Activated T-cell treated with anti-CD3 and anti-CD28 coated beads, Interleukin-2, amount 50 U/mL, for 4 hours (primary cell): ENCODE measurements at regions not wholly inside any gene's neighbourhood (a gene's known extent, or its start where the extent isn't known, plus 50 kb on each side); places are given as distances from the start of the nearest gene placed in this dataset.
"Not testable (repeated sequence)": the region's sequence is repeated elsewhere in the genome, so short reads cannot be mapped to it uniquely, and the experiment has no call there.

ENCODE experiments used
- ATAC-seq, 2 donors: fragments of 200-7000 bp; cut with Tn5 transposase; one replicate each; pipeline ENCODE4 v1.10.0; 2021
- DNase-seq: peaks from one replicate; pipeline ENCODE4 v3.0.0-alpha.2; 2020
- H3K27me3 Mint-ChIP-seq: one replicate; pipeline ENCODE4 v1.8.0; 2021; ENCODE audit warnings: low read depth, mixed read lengths
- H3K36me3 Mint-ChIP-seq: one replicate; pipeline ENCODE4 v1.8.0; 2022; ENCODE audit warnings: mixed read lengths; ENCODE audit not compliant: insufficient read depth
- H3K4me1 Mint-ChIP-seq: one replicate; pipeline ENCODE4 v1.8.0; 2021; ENCODE audit warnings: low read depth, mixed read lengths
- H3K4me3 Mint-ChIP-seq: one replicate; pipeline ENCODE4 v1.8.0; 2021; ENCODE audit warnings: mild to moderate bottlenecking, moderate library complexity, mixed read lengths
- H3K9me3 Mint-ChIP-seq: one replicate; pipeline ENCODE4 v1.8.0; 2021; ENCODE audit warnings: mixed read lengths

GRCh38 chr4:128623508-128624215, 185.8 kb upstream of the JADE1 start:
- no peaks in the 10 kb centered on the region for H3K36me3 Mint-ChIP-seq
- no peaks in the 10 kb centered on the region for H3K27me3 Mint-ChIP-seq
- no peak for DNase-seq
- H3K4me1 Mint-ChIP-seq, result no peaks in the 10 kb centered on the region
- no peak overlapping the region for H3K4me3 Mint-ChIP-seq
- H3K9me3 Mint-ChIP-seq, result peaks cover 5% of the 10 kb centered on the region
- no peak for ATAC-seq

- not testable (repeated sequence) for ATAC-seq, H3K27me3 Mint-ChIP-seq, H3K36me3 Mint-ChIP-seq, H3K4me1 Mint-ChIP-seq, DNase-seq, H3K9me3 Mint-ChIP-seq, H3K4me3 Mint-ChIP-seq
Measured at GRCh38 chr4:128620279-128620965, 189.1 kb upstream of the JADE1 start.

GRCh38 chr4:128615197-128615596, 194.3 kb upstream of the JADE1 start:
- ATAC-seq, result no peak

GRCh38 chr4:128608006-128608405, 201.5 kb upstream of the JADE1 start:
- DNase-seq (no peak), ATAC-seq (no peak)
- Mint-ChIP-seq H3K27me3 (peaks cover 3% of the 10 kb centered on the region), H3K4me1 (no peaks in the 10 kb centered on the region), H3K9me3 (no peaks in the 10 kb centered on the region), H3K36me3 (no peaks in the 10 kb centered on the region), H3K4me3 (no peak overlapping the region)

More at GRCh38 chr4:128615197-128615596, 194.3 kb upstream of the JADE1 start:
- Mint-ChIP-seq H3K36me3 (no peaks in the 10 kb centered on the region), H3K27me3 (peaks cover 9% of the 10 kb centered on the region), H3K4me3 (no peak overlapping the region), H3K9me3 (peaks cover 4% of the 10 kb centered on the region), H3K4me1 (no peaks in the 10 kb centered on the region)
- no peak for DNase-seq

- no peak for ATAC-seq
- no peak overlapping the region for H3K4me3 Mint-ChIP-seq
- no peaks in the 10 kb centered on the region for H3K4me1 Mint-ChIP-seq
- peaks cover 4% of the 10 kb centered on the region for H3K27me3 Mint-ChIP-seq
- H3K36me3 Mint-ChIP-seq, result no peaks in the 10 kb centered on the region
- no peak for DNase-seq
- H3K9me3 Mint-ChIP-seq, result no peaks in the 10 kb centered on the region
Measured at GRCh38 chr4:128606173-128606572, 203.3 kb upstream of the JADE1 start.

- Mint-ChIP-seq H3K9me3 (no peaks in the 10 kb centered on the region), H3K36me3 (no peaks in the 10 kb centered on the region), H3K4me3 (no peak overlapping the region), H3K27me3 (peaks cover 8% of the 10 kb centered on the region), H3K4me1 (no peaks in the 10 kb centered on the region)
- ATAC-seq (no peak), DNase-seq (no peak)
Measured at GRCh38 chr4:128604840-128605239, 204.7 kb upstream of the JADE1 start.

GRCh38 chr4:128604204-128604603, 205.3 kb upstream of the JADE1 start:
- no peaks in the 10 kb centered on the region for H3K9me3 Mint-ChIP-seq
- no peak overlapping the region for H3K4me3 Mint-ChIP-seq
- no peak for ATAC-seq
- DNase-seq, result no peak
- H3K36me3 Mint-ChIP-seq, result no peaks in the 10 kb centered on the region
- peaks cover 13% of the 10 kb centered on the region for H3K27me3 Mint-ChIP-seq
- H3K4me1 Mint-ChIP-seq, result no peaks in the 10 kb centered on the region

GRCh38 chr4:128603081-128603480, 206.4 kb upstream of the JADE1 start:
- no peaks in the 10 kb centered on the region for H3K9me3 Mint-ChIP-seq
- no peaks in the 10 kb centered on the region for H3K4me1 Mint-ChIP-seq
- H3K4me3 Mint-ChIP-seq, result no peak overlapping the region
- H3K36me3 Mint-ChIP-seq, result no peaks in the 10 kb centered on the region
- DNase-seq (no peak), ATAC-seq (no peak)
- H3K27me3 Mint-ChIP-seq, result peaks cover 18% of the 10 kb centered on the region

GRCh38 chr4:128601991-128602695, 207.4 kb upstream of the JADE1 start:
- no peak for DNase-seq
- peaks cover 18% of the 10 kb centered on the region for H3K27me3 Mint-ChIP-seq
- ATAC-seq, result no peak
- H3K4me1 Mint-ChIP-seq, result no peaks in the 10 kb centered on the region
- H3K9me3 Mint-ChIP-seq, result no peaks in the 10 kb centered on the region
- H3K36me3 Mint-ChIP-seq, result no peaks in the 10 kb centered on the region
- no peak overlapping the region for H3K4me3 Mint-ChIP-seq

- Mint-ChIP-seq H3K36me3 (no peaks in the 10 kb centered on the region), H3K9me3 (peaks cover 4% of the 10 kb centered on the region), H3K27me3 (peaks cover 20% of the 10 kb centered on the region), H3K4me1 (no peaks in the 10 kb centered on the region), H3K4me3 (no peak overlapping the region)
- DNase-seq (no peak), ATAC-seq (peak in 1 of 2 donors; percentile 10)
Measured at GRCh38 chr4:128600996-128601871, 208.3 kb upstream of the JADE1 start.

GRCh38 chr4:128600410-128600809, 209.1 kb upstream of the JADE1 start:
- Mint-ChIP-seq H3K27me3 (peaks cover 22% of the 10 kb centered on the region), H3K9me3 (peaks cover 7% of the 10 kb centered on the region), H3K4me3 (no peak overlapping the region), H3K4me1 (no peaks in the 10 kb centered on the region), H3K36me3 (no peaks in the 10 kb centered on the region)
- ATAC-seq (no peak), DNase-seq (no peak)

GRCh38 chr4:128597500-128597899, 212.0 kb upstream of the JADE1 start:
- H3K27me3 Mint-ChIP-seq, result peaks cover 18% of the 10 kb centered on the region
- no peaks in the 10 kb centered on the region for H3K4me1 Mint-ChIP-seq
- H3K9me3 Mint-ChIP-seq, result peaks cover 15% of the 10 kb centered on the region
- H3K4me3 Mint-ChIP-seq, result no peak overlapping the region
- DNase-seq (no peak), ATAC-seq (no peak)
- no peaks in the 10 kb centered on the region for H3K36me3 Mint-ChIP-seq

- no peak overlapping the region for H3K4me3 Mint-ChIP-seq
- peaks cover 18% of the 10 kb centered on the region for H3K27me3 Mint-ChIP-seq
- H3K36me3 Mint-ChIP-seq, result no peaks in the 10 kb centered on the region
- no peaks in the 10 kb centered on the region for H3K4me1 Mint-ChIP-seq
- DNase-seq (no peak), ATAC-seq (no peak)
- peaks cover 15% of the 10 kb centered on the region for H3K9me3 Mint-ChIP-seq
Measured at GRCh38 chr4:128596853-128597252, 212.6 kb upstream of the JADE1 start.

- Mint-ChIP-seq H3K36me3 (no peaks in the 10 kb centered on the region), H3K9me3 (peaks cover 15% of the 10 kb centered on the region), H3K27me3 (peaks cover 18% of the 10 kb centered on the region), H3K4me1 (no peaks in the 10 kb centered on the region), H3K4me3 (no peak overlapping the region)
- ATAC-seq (no peak), DNase-seq (no peak)
Measured at GRCh38 chr4:128596115-128596514, 213.4 kb upstream of the JADE1 start.
